B cell (primary cell): ENCODE measurements at regions not wholly inside any gene's neighbourhood (a gene's known extent, or its start where the extent isn't known, plus 50 kb on each side); places are given as distances from the start of the nearest gene placed in this dataset.

Experiments used
- CTCF ChIP-seq: fragments of 200-600 bp; IDR thresholded peaks from one replicate; pipeline ENCODE4 v1.8.0; 2022; ENCODE audit warnings: antibody characterized with exemption, mild to moderate bottlenecking
- EZH2 ChIP-seq: IDR thresholded peaks from 2 replicates; pipeline ENCODE4 v1.6.1; 2012; ENCODE audit warnings: borderline replicate concordance, low read depth, mild to moderate bottlenecking, moderate library complexity, low read length; ENCODE audit not compliant: insufficient read depth, poor library complexity, severe bottlenecking

GRCh38 chr2:173782681-173783080, 182.5 kb downstream of the SP3 start:
- TF ChIP-seq CTCF (no peak), EZH2 (no peak)
